ENCODE measurements at regions not wholly inside any gene's neighbourhood (a gene's known extent, or its start where the extent isn't known, plus 50 kb on each side); places are given as distances from the start of the nearest gene placed in this dataset.

- TF ChIP-seq CTCF (conservative IDR thresholded peaks at IDR 0.05; ENCODE audit: low read depth, low read length), result no peak
- no peak for TF ChIP-seq EZH2 (IDR thresholded peaks at IDR 0.05; ENCODE audit: borderline replicate concordance, low read depth, low read length, poor library complexity, severe bottlenecking)
Observed at GRCh38 chr4:180203349-180203748, 2039.9 kb upstream of the TENM3 start.
